HepG2 (cell line): ENCODE measurements at regions not wholly inside any gene's neighbourhood (a gene's known extent, or its start where the extent isn't known, plus 50 kb on each side); places are given as distances from the start of the nearest gene placed in this dataset.

Experiments used
- EED ChIP-seq: sonication (generic); formaldehyde crosslinking; IDR thresholded peaks from 2 replicates; pipeline ENCODE4 v1.5.0; 2020; ENCODE audit warnings: mild to moderate bottlenecking, missing genetic modification reagents
- FOXO4 ChIP-seq: sonication (generic); formaldehyde crosslinking; conservative IDR thresholded peaks from 2 replicates; pipeline ENCODE4 v1.8.1; 2023; ENCODE audit warnings: missing genetic modification reagents
- ZBTB2 ChIP-seq: sonication (generic); formaldehyde crosslinking; IDR thresholded peaks from 2 replicates; pipeline ENCODE4 v1.8.0; 2022; ENCODE audit warnings: low read depth, missing genetic modification reagents
- ZNF225 ChIP-seq: sonication (generic); formaldehyde crosslinking; IDR thresholded peaks from 2 replicates; pipeline ENCODE4 v1.4.0; 2020; ENCODE audit warnings: mild to moderate bottlenecking, missing genetic modification reagents
- ZNF605 ChIP-seq: sonication (generic); formaldehyde crosslinking; IDR thresholded peaks from 2 replicates; pipeline ENCODE4 v1.8.0; 2022; ENCODE audit warnings: mild to moderate bottlenecking, missing genetic modification reagents
- ZNF687 ChIP-seq: sonication (generic); formaldehyde crosslinking; IDR thresholded peaks from 2 replicates; pipeline ENCODE4 v1.5.1; 2020; ENCODE audit warnings: mild to moderate bottlenecking, missing genetic modification reagents, moderate library complexity
- ZNF792 ChIP-seq: IDR thresholded peaks from 2 replicates; pipeline ENCODE4 v1.6.1; 2016

- TF ChIP-seq ZBTB2: peak; percentile 28
- TF ChIP-seq ZNF605 (CRISPR knock-in tag): 0 out of 2 replicates have a peak, but pooled peaks have one; percentile 34
- 0 out of 2 replicates have a peak, but pooled peaks have one; percentile 2 for TF ChIP-seq ZNF792 (CRISPR knock-in tag)
- TF ChIP-seq ZNF225 (CRISPR knock-in tag): peak; percentile 39; the same call in 1 of the 2 replicates
- no peak for TF ChIP-seq FOXO4 (CRISPR knock-in tag)
- TF ChIP-seq ZNF687: peak; percentile 69
- TF ChIP-seq EED (CRISPR knock-in tag): no peak
Observed at GRCh38 chr13:50124536-50125303, 109.5 kb downstream of the KCNRG start (continued).
